HG03558 (cell line): ENCODE measurements at regions not wholly inside any gene's neighbourhood (a gene's known extent, or its start where the extent isn't known, plus 50 kb on each side); places are given as distances from the start of the nearest gene placed in this dataset.
"Not testable (repeated sequence)": the region's sequence is repeated elsewhere in the genome, so short reads cannot be mapped to it uniquely, and the experiment has no call there.

Source experiments
- ATAC-seq: cut with Tn5 transposase; IDR thresholded peaks from one replicate; pipeline ENCODE4 v1.9.1; 2021; ENCODE audit warnings: moderate number of reproducible peaks; ENCODE audit not compliant: unreplicated experiment; ENCODE audit errors: extremely low read depth

DNA sequence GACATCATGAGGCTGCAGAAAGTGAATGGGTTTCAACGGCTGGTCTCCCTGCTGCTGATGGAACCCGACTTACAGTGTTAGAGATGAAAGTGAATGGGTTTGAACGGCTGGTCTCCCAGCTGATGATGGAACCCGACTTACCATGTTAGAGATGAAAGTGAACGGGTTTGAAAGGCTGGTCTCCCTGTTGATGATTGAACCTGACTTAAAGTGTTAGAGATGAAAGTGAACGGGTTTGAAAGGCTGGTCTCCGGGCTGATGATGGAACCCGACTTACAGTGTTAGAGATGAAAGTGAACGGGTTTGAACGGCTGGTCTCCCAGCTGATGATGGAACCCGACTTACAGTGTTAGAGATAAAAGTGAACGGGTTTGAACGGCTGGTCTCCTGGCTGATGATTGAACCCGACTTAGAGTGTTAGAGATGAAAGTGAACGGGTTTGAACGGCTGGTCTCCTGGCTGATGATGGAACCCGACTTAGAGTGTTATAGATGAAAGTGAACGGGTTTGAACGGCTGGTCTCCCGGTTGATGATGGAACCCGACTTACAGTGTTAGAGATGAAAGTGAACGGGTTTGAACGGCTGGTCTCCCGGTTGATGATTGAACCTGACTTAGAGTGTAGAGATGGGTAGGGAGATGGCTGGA, 76.1 kb upstream of the ALKAL2 start:
- ATAC-seq, result no peak

GRCh38 chr2:362924-363323, 75.0 kb upstream of the ALKAL2 start:
- ATAC-seq, result no peak

- ATAC-seq, result no peak
These were observed 72.2 kb upstream of the ALKAL2 start for GRCh38 chr2:360124-360523.

DNA sequence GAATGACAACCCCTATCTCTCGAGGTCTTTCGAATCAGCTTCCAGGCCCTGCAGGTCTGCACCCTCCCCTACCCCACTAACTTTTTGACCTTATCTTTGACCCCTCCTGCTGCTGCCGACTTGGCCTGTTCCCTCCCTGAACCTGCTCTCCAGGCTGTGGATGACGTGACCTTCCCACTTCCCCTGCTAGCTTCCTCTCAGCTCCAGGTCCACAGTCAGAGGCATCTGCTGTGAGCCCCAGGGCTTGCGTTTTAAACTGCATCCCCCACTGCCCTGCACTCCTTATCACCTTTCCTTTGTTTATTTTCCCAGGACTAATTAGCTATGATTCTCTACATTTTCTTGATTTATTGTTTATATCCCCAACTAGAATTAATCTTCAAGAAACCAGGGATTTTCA, 71.2 kb upstream of the ALKAL2 start:
- no peak for ATAC-seq

- no peak for ATAC-seq
These were observed 69.9 kb upstream of the ALKAL2 start for GRCh38 chr2:357811-358210.

- not testable (repeated sequence) for ATAC-seq
These were observed 68.4 kb upstream of the ALKAL2 start for GRCh38 chr2:356304-356703.

- ATAC-seq, result no peak
These were observed 67.9 kb upstream of the ALKAL2 start for GRCh38 chr2:355773-356172.

- ATAC-seq, result no peak
These were observed 64.8 kb upstream of the ALKAL2 start for GRCh38 chr2:352696-353095.

DNA sequence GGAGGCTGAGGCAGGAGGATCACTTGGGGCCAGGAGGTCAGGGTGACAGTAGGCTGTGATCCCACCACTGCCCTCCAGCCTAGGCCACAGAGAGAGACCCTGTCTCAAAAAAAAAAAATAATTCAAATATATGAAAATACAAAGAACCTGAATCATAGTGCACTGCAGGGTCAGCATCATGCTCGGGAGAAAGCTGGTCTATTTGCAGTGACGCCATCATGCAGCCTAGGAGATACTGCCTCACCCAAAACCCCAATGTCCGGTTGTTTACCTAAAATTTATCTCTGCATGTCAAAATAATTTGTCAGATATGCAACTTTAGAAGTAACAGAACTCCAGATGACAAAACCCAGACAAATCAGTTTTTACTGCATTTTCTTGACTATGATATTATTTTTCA, 61.5 kb upstream of the ALKAL2 start:
- no peak for ATAC-seq

DNA sequence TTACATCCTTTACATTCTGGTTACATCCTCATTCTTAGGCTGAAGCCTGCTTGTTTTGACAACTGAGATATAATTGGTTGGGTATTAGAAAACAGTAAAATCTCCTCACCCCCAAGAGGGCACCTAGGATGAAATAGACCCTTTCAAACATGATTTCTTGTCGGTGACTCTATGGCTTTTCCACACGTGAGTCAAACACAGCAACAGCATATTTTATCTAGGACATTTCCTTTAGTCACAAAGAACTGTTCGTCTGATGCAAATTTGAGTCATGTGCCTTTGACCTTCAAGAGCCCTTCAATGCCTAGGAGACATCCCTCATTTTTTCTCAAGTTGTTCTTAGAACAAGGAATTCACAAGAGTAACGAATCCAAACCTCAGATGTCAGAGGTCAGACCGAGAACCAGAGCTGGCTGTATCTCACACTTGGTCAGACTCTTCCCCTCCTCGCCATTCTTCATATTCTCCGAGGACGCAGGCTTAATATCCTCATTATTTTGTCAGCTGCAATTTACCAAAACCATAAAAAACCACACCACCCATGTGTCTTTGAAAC, 60.5 kb upstream of the ALKAL2 start:
- ATAC-seq, result no peak

- ATAC-seq, result no peak
These were observed 56.9 kb upstream of the ALKAL2 start for GRCh38 chr2:344811-345210.

DNA sequence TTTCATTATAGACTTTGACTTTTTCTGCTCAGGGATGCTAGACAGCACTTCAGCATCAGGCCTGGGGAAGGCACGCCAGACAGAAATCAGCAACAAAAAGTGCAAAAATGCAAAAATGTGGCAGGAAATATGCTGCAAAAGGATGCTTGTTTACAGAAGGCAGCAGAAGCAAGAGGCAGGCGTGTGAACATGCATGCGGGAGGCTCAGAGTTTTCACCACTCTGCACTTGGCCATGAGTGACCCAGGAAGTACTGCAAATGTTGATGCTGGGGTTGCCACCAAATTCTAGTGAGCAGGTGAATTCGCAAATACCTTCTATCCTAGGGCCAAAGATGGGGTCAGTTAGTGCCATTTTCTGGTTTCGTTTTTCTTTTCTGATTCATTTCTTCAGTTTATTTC, 55.5 kb upstream of the ALKAL2 start:
- ATAC-seq, result no peak

DNA sequence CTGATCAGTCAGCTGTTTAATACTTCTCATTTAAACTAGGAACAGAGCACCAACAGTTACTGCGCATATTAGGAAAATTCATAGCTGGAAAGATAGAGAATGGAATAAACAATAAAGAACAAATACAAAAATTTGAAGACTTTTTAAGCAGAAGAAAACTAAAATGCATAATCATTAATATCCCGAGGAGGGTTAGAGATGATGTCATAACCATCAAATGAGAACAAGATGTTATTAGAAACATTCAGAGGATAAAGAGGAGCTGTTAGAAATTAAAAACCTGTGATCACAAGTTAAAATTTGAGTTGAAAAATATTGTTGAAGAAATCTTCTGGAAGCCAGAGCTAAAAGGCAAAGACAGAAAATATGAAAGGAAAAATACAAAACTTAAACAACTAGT, 54.0 kb upstream of the ALKAL2 start:
- ATAC-seq, result no peak

GRCh38 chr2:341017-341542, 53.2 kb upstream of the ALKAL2 start:
- no peak for ATAC-seq
